CD4-positive, alpha-beta T cell treated with Interleukin-12 subunit alpha and Interleukin-12 subunit beta, for 1 hour (primary cell): ENCODE measurements at regions not wholly inside any gene's neighbourhood (a gene's known extent, or its start where the extent isn't known, plus 50 kb on each side); places are given as distances from the start of the nearest gene placed in this dataset.
"Not testable (repeated sequence)": the region's sequence is repeated elsewhere in the genome, so short reads cannot be mapped to it uniquely, and the experiment has no call there.

Experiments used
- DNase-seq: peaks from one replicate; pipeline ENCODE4 v3.0.0-alpha.2; 2020

DNA sequence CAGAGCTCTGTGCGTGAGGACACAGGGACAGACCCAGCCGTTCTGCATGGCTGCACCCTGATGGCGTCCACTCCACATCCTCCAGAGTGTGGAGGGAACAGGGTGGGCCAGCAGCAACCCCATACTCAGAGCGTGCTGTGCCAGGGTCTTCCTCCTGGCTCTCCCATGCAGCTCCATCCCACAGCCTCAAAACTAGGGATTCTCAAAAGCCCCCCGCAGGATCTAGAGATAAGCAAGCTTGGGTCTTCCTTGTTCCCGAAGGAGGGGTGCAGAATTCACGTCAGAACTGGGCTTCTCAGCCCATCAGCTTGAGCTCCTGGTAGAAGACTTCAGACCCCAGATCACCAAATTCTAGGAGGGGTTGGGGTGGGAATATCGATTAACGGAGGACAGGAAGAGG lies 858.8 kb downstream of the TBC1D22A start:
- no peak for DNase-seq

DNA sequence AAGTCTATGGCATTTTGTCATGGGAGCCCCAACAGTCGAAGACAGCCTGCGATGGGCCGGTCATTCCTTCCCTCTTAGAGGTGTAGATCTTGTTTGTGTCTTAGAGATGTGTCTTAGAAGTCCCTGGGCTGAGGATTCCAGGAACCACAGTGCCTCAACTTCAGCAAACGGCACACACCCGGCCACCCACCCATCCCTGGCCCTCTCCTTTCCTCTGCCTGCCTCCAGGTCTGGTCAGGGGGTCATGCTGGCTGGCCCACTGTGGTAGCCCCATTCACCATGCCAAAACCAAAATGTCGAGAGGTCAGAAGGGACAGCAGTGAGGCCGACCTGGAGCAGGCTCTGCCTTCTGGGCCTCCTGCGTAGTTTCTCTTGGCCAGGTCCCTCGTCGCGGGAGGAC lies 857.9 kb downstream of the TBC1D22A start:
- no peak for DNase-seq

DNA sequence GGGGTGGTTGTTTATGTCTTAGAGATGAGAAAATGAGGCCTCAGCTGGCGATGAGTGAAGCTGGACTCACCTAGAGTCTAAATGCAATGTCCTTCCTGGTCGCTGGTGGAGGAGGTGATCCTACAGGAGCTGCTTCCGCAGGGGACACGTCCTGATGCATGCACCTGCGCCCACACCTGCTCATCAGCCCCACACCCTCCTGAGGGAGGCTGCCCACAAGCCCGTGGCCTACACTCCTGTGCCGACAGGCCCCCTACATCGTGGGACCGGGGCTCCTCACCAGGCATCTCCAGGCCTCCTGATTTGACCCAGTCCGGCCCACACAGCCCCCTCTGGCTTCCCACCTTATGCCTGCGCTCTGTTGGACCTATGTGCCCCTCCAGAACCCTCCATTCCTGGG lies 857.2 kb downstream of the TBC1D22A start:
- no peak for DNase-seq

DNA sequence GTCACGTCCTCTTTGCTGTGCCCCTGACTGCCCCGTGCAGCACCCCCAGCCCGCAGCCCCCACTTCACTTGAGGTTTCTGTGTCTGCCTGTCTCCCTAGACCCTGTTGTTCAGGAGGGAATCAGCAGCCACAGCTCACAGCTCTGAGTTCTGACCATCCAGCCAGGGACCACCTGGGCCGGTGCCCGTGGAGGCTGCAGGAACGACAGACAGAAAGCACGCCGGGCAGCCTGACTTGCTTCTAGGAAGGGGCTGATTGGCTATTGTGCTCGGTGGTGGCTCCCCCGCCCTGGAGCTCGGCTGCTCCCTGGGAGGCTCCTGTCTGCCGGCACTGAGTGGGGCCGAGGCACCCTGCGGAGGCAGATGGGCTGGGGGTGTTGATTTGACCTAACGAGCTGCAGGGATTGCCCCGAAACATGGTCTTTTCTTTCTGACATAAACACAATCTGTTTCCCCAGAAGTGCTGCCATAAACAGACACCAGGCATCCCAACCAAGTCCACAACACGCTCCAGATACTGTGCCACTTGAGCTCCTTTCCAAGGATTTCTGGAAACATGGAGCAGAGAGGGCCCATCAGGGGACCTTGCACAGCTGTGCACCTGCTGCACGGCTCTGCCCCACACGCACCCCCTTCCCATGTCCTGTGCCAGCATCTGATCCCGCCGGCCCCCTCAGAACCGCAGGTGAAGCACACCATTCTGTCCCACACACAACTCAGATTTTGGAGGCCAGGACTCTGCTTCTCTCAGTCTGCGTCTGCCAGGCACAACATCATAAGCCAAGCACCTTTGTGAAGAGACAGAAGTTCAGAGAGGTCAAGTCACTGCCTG lies 855.9 kb downstream of the TBC1D22A start:
- no peak for DNase-seq

DNA sequence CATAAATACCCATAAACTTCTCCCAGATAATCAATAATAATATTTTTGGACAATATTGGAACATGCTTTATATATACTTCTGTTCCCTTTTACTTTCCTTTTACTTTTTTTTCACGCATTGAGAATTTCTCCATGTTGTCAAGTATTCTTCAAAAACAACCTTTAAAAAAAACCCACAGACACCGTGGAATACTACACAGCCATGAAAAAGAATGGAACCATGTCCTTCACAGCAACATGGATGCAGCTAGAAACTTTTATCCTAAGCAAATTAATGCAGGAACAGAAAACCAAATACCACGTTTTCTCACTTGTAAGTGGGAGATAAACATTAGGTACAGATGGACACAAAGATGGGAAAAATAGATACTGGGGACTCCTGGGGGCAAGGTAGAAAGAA lies 854.7 kb downstream of the TBC1D22A start:
- no peak for DNase-seq

DNA sequence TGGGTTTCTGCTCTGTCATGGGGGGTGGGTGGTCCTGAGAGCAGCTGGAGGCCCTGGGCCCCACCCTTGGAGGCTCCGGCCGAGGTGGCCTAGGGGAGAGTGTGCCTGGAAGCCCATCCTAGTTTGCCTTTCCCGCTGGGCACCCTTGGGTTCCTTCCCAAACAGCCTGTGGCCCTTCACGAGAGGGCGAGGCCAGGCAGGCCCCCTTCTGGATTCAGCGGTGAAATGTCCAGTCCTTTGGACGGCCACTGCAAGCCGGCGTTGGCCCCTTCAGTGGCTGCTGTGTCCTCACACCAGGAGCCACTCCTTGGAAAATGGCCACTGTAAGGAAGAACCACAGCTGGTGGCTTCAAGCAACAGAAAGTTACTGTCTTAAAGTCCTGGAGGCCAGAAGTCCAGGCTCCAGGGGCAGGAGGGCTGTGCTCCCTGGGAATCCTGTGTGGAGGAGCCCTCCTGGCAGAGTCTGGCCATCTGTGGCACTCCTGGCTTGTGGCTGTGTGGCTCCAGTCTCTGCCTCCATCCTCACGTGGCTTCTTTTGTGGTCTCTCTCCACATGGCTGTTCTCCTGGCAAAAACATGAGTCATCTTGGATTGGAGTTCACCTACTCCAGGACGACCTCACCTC lies 854.1 kb downstream of the TBC1D22A start:
- DNase-seq: no peak

DNA sequence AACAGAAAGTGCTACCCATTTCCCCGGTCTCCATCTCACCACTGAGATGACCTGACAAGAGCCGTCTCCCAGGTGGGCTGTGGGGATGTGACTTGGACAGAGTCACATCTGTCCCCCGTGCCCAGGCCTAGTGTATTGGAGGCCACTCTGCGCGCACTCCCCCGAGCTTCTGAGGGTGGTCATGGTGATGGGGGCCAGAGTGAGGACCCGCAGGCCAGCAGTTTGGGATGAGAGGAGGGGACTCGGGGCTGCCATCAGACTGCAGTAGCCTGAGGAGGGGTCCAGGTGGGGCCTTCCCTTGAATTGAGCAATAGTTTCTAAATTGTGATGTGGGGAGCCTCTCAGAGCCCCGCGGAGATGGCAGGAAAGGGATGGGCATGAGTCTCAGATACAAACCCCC lies 852.6 kb downstream of the TBC1D22A start:
- DNase-seq: no peak

DNA sequence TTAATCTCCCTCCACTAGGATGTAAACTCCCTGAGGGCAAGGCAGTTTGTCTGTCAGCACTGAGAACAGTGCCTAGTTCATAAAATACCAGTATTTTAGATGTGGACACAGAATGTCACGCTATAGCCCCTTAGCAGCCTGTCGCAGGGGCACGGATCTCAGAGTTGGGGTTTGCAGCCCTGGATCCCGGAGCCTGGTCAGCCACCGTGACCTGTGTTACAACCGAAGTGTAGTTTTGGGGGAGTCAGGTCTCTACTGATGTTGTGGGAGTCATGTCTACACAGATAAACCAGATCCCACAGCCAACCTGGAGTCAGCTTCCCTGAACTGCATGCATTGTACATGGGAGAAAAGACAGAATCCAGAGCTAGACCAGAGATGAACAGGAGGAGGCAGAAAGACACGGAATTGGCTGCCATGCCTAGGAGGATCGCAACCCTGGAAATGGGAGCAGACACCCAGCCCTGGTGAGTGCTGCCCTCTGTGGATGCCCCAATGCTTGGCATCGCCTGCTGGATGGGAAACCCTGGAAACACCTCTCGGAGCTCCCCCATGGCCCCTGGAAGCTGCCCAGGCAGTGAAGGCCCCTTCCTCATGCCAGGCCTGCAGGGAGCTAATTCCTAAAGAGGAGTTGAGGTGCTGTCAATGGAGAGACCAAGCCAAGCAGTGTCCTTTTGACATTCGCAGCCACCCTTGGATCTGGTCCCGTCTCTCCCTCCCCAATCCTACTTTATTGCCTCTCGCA lies 851.3 kb downstream of the TBC1D22A start:
- no peak for DNase-seq

DNA sequence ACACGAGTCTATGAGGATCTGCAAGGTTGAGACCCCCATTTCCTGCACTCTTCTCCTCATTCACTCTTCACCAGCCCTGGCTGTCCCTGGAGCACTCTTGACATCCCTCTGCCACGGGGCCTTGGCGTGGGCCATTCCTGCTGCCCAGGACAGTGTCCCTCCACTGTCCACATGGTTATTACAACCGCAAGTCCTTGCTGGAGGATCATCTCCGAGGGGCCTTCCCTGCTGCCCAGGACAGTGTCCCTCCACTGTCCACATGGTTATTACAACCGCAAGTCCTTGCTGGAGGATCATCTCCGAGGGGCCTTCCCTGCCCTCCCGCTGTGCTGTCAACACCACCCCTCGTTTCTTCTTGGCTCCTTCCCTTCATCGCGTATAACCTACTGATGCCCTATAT lies 850.7 kb downstream of the TBC1D22A start:
- DNase-seq: not testable (repeated sequence)

DNA sequence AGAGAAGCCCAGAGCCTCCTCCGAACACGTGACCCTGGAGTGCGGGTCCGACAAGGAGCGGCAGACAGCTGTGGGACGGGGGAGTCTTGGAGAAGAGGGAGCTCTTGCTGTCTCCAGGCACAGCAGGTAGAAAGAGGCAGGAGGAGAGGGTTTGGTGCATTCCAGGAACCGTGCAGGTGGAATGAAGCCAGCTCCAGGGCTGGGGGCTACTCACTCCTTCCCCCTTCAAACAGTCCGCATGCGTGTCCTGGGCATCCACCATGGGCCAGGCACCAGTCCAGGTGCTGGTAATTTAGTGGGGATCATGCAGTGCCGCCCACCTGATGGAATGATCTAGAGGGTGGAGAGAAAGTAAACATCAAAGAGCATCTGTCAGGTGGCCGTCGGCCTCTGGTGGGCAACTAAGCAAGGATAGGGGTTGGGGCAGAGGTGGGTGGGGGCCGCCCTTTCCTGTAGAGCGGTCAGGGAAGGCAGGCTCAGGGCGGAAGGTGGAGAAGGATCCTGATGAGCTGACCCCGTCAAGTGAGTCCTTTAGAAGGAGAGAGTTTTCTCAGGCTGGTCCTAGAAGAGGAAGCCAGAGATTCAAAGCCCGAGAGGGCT lies 850.0 kb downstream of the TBC1D22A start:
- DNase-seq: no peak

DNA sequence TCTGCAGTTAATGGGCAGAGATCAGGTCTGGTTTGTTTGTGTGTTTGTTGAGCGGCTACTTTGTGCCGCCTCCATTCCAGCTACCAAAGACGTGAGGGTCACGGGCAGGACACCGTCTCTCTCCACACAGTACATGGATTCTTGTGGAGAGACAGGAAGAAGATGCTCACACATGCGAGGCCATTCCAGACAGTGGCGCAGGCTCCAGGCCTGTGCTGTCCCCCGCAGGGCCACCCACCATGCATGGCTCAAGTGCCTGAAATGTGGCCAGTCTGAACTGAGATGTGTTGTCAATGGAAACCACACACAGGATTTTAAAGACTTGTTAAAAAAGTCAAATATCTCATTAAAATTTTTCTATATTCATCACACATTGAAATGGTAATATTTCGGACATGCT lies 848.3 kb downstream of the TBC1D22A start:
- no peak for DNase-seq

DNA sequence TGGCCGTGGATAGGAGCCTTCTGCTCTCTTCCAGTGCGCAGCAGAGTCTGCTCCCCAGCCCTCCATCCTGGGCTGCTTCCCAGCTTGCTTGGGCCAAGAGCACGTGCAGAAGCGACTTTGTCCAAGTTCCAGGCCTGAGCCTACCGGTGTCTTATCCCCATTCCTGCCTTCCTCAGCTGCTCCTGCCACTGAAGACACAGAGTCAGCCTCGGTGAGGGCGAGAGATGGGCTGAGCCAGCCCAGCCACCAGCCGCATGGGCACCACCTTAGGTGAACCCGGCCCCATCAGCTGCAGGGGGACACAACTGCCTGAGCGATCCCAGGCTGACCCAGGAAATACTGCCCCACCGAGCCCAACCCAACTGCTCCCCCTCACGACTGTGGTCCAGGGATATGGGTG lies 847.8 kb downstream of the TBC1D22A start:
- no peak for DNase-seq

DNA sequence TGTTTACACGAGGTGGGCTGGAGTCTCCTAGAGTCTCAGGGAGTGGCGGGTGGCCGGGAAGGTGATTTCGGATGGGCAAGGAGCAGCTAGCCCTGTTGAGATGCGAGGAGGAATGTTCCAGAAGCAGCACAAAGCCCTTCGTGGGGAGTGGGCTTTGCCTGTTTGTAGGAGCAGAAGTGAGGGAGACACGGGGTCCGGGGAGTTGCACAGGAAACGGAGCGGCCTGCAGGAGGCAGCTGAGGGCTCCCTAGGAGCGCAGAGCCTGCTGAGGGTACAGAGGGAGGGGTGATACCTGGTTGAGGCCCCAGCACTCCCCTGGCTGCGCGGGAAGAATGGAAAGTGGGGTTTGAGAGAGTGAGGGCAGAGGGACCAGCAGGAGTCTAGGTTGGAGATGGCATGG lies 847.2 kb downstream of the TBC1D22A start:
- no peak for DNase-seq

DNA sequence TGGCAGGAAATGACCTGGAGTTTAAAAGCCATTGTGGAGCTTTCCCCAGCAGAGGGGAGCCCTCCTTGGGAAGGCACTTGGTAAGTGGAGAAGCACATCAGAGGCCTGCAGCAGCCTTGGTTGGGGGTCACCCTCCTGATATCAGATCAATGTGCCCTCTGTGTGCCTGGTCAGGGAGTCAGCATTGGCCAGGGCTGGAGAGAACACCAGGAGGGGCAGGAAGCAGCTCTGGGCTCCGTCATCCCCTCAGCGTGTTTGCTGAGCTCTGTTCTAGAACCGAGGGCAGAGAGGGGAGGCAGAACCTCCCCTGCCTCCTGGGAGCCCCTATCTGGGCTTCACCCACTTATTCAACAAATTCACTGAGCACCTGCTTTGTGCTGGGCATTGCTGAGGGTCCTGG lies 846.0 kb downstream of the TBC1D22A start:
- no peak for DNase-seq

DNA sequence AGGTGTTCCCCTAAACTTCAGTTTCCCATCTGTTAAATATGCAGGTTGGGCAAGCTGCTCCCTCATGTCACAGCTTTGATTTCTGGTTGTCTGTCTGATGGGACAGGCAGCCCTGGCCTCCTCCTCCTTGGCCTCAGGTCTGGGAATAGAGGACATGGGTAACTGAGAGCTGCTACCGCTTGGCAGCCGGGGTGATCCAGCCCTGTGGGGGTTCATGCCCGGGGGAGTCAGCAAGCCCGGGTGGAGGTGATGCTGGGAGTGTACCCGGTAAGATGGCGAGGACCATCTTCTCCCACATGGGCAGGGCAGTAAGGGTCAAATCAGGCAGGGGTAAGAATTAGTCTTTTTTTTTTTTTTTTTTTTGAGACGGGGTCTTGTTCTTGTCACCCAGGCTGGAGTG lies 845.0 kb downstream of the TBC1D22A start:
- no peak for DNase-seq

DNA sequence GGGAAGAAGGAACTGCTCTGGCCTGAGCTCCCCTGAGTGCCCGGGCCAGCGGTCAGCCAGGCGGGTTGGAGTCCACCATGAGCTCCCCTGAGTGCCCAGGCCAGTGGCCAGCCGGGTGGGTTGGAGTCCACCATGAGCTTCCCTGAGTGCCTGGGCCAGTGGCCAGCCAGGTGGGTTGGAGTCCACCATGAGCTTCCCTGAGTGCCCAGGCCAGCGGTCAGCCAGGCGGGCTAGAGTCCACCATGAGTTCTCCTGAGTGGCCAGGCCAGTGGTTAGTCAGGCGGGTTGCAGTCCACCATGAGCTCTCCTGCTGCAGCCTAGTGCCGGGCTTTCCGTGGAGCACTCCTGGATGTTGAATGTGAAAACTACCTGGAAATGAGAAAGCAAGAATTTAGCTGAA lies 844.0 kb downstream of the TBC1D22A start:
- no peak for DNase-seq

DNA sequence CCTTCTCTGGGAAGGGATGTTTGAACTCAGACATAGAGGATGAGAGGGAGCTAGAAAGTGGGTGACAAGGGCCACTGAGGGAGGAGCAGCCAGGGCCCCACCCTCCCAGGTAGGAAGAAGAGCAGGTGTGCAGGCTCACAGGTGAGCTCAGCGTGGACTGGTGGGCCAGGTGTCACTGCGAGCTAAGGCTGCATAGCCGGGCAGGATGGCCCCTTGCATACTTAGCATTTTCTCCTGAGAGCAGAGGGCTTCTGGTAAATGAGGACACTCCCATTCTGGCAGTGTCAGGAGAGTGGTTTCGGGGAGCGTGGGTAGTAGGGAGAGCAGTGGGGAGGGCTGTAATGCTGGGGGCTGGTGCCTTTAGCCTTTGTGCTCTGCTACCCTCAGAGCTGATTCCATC lies 843.4 kb downstream of the TBC1D22A start:
- DNase-seq: no peak

DNA sequence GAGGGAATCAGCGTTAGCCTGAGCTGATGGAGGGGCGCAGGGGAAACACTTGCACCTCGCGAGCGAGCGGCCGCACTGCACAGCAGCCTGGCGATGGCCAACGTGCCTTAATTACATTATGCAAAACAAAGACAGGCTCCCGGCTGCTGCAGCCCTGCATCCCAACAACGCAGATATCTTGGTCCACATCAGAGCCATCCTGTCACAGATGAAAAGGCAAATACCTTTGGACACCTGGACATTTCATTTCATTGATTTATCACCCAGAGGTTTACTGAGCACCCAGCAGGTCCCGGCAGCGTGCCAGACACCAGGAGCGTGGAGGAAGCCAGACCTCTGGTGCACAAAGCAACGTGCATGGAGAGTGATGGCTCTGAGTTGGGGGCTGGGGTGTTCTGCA lies 843.0 kb downstream of the TBC1D22A start:
- DNase-seq: no peak

DNA sequence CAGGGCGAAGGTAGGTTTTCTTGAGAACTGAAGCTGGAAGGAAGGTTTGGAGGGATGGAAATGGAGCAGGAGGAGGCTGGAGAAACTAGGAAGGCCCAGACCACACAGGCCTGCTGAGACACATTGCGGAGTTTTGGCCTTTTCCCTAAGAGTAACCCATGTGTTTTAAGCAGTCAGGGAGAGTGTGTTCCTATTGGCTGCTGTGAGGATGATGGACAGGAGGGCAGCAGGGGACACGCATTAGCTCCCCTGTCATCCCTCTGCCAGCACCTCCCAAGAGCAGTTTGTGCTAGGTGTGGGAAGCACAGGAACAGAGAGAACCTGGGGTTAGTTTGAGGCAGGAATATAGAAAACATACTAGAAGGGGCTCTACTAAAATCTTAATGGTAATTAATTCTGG lies 842.1 kb downstream of the TBC1D22A start:
- DNase-seq: no peak

DNA sequence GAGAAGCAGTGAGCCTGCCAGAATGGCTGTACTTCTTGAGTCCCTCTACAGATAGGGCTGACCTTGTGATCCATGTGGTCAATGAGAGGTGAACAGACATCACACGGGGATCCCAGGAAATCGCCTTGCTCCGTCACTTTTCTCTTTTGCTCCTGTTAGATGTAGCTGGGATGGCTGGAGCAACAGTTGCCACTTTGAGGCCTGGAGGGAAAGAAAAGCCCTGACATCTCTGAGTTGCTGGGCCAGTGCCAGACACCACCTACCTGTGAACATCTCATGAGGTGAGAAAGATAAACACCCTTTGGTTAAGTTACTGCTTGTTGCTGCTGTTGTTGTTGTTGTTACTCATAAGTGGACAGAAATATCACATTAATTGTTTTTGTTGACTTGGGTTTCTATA lies 840.3 kb downstream of the TBC1D22A start:
- DNase-seq: no peak

DNA sequence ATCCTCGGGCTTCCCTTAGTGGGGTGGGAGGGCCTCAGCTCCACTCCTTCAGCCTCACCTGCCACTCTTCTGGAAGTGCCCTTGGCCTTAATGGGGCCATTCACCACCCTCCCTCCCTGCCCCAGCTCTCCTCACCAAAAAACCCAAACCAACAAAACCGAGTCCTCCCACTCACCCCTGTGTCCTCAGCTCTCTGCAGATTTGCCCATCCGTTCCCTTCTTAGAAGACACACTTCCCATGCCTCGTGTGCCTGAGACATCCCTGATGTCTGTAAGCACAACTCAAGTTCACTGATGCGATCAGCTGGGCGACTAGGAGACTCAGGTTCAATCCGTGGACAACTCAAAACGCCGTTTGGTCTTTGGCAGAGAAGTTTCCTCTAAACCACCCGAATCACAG lies 839.2 kb downstream of the TBC1D22A start:
- no peak for DNase-seq

DNA sequence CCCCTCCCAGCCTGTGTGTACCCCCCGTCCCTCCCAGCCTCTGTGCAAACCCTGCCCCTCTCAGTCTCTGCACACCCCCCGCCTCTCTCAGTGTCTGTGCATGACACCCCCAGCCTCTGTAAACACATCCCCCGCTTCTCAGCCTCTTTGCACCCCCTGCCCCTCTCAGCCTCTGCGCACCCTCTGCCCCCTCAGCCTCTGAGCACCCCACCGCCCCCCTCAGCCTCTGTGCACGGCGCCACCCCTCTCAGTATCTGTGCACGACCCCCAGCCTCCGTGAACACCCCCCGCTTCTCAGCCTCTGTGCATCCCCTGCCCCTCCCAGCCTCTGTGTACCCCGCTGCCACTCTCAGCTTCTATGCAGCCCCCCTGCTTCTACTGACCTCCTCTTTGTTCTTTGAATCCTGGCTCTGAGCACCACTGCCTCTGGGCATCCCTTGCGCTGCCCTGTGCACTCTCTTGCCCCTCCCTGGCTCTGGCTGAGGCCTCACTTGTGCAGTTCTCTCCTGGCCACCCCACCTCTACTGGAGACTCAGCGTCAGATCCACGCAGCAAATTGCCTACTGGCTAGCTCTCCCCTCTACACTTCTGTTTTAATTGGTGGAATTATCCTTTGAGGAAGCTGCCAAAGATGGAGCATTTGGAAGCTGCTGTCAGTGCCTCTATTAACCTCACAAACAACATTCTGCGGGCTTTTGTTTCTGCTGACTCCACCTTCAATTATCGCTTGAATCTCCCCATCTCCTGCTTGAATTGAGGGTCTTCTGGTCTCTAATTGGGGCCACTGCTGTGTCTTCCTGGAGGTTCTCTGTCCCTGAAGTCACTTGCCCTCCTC lies 838.6 kb downstream of the TBC1D22A start:
- no peak for DNase-seq

DNA sequence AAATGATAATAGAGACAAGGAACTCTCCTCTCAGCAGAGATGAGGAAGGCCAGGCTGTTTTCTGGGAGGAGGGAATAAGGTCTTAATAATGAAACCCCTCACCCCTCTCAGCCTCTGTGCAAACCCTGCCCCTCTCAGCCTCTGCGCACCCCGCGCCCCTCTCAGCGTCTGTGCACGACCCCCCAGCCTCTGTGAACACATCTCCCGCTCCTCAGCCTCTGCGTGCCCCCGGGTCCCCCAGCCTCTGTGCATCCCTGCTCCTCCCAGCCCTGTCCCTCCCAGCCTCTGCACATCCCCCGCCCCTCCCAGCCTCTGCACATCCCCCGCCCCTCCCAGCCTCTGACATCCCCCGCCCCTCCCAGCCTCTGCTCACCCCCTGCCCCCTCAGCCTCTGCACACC lies 837.8 kb downstream of the TBC1D22A start:
- DNase-seq: no peak
